D721Med (cell line): ENCODE measurements at regions not wholly inside any gene's neighbourhood (a gene's known extent, or its start where the extent isn't known, plus 50 kb on each side); places are given as distances from the start of the nearest gene placed in this dataset.

Experiments used
- DNase-seq: peaks from one replicate; pipeline ENCODE4 v3.0.0; 2011; ENCODE audit warnings: low spot score; ENCODE audit not compliant: insufficient read length
- FAIRE-seq: peaks from 2 replicates; lab custom pipeline; 2011; peaks lifted over from hg19 to GRCh38; lab: Jason Lieb, UNC
- CTCF ChIP-seq: IDR thresholded peaks from 2 replicates; pipeline ENCODE4 v1.5.1; 2012; ENCODE audit warnings: mild to moderate bottlenecking, control low read depth; ENCODE audit not compliant: insufficient read depth; ENCODE audit errors: missing control alignments

DNA sequence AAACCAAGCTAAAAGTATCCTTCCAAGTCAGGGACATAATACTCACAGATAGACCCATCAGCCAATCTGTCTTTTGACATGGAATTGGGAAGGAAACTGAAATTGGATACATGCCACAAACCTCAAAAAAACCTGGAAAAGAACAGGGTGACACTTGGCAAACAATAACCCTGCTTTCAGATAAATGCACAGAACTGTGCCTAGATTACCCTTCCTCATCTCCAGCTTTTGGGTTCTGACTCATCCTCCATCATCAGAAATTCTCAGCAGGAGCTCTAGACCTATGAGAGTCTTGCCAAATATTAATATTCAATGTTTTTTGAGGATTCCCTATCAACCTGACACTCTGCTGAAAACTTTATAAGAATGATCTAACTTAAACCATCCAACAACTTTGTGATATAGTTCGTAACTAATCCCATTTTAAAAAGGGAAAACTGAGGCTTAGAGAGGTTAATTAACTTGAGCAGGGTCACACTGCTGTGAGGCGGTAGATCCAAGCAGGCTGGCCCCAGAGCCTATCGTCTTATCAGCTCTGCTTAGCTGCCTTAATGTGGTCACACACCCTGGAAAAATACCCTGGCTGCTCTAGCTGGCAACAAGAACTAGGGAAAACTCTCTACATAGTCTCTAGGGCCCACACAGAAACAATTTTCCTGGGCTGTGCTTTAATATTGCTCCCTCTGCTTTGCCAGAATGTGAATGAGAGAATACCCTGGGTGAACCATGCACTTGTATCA is 157.0 kb upstream of the TRPC7 start:
- no peak for DNase-seq
- FAIRE-seq = no peak
- no peak for TF ChIP-seq CTCF

DNA sequence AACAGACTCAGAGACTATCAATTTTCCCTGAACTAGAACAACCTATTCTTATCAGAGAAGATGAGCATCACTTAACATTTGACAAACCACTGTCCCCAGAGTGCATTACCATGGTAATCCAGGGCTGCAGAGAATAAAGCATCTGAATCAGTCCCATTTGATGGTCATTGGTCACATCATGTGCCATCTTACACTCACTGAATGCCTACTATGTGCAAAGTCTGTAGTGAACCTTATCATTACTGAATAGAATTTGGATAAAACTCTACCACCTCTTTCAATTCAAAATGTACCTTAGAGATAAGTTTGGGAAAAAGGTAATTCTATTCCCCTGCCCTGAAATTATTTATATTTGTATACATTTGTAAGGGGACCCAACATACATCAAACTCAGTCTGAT is 156.4 kb upstream of the TRPC7 start:
- DNase-seq = no peak
- no peak for TF ChIP-seq CTCF
- FAIRE-seq = no peak

DNA sequence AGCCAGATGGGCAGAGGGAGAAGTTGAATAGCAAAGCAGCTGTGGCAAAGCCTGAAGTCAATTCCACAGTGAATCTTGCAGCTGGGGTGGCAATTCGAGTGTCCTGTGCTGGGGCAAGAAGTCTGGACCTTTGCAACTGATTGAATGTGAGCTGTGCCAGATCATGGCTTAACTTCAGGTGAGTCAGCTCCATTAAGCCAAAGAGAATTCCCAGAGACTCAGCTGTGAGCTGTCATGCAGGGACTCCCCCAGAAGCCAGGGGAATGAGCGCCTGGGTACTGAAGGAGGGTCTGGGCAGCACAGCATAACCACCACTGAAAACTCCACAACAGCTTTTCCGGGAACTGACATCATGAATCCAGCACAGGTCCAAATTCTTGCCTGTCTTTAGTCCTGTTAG is 153.5 kb upstream of the TRPC7 start:
- TF ChIP-seq CTCF = no peak
- FAIRE-seq = no peak
- no peak for DNase-seq

DNA sequence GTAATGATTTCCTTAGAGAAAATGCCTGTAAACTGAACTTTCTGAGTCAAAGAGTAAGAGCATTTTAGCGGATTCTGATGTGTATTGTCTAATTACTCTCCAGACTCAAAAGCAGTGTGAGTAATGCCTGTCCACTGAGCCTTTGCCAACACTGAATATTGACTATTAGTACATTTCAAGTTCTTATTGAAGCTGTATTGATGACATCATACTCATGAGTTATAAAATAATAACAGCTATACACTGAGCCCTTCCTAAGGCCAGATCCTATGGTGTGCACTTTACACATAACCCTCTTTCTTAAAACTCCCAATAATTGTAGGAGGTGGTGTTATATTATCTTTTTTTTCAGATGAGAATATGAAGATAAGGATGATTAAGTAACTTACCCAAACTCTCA is 152.8 kb upstream of the TRPC7 start:
- FAIRE-seq (no peak), DNase-seq (no peak)
- TF ChIP-seq CTCF = no peak

GRCh38 chr5:136517755-136518154 is 152.4 kb upstream of the TRPC7 start:
- no peak for TF ChIP-seq CTCF
- no peak for FAIRE-seq

GRCh38 chr5:136516637-136517036 is 151.3 kb upstream of the TRPC7 start:
- FAIRE-seq = no peak
- no peak for DNase-seq
- no peak for TF ChIP-seq CTCF

More at GRCh38 chr5:136517755-136518154, 152.4 kb upstream of the TRPC7 start:
- no peak for DNase-seq

DNA sequence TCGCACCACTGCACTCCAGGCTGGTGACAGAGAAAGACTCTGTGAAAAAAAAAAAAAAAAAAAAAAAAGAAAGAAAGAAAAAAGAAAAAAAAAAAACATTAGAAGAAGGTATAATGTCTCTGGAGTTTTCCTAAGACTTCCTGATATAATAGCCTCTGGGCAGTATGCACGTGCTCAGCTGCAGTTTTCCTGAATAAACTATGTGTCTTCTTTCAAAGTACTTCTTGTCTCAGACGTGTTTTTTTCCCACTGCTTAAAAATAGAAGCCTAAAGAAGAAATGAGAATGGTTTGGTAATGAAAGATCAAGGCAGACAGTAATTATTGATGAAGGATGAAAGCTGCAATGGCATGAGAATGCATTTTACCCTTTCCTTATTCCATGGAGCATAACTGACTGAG is 148.1 kb upstream of the TRPC7 start:
- no peak for FAIRE-seq

More for the DNA sequence above, 148.1 kb upstream of the TRPC7 start:
- TF ChIP-seq CTCF = no peak
- DNase-seq = no peak
